WTC11 (cell line): ENCODE measurements at regions not wholly inside any gene's neighbourhood (a gene's known extent, or its start where the extent isn't known, plus 50 kb on each side); places are given as distances from the start of the nearest gene placed in this dataset.

Experiments
- ATF3 ChIP-seq: sonication (generic); formaldehyde crosslinking; conservative IDR thresholded peaks from 2 replicates; pipeline ENCODE4 v1.8.1; 2022; ENCODE audit warnings: mild to moderate bottlenecking, missing genetic modification reagents
- CTCF ChIP-seq: fragments of 200-600 bp; IDR thresholded peaks from 2 replicates; pipeline ENCODE4 v1.8.0; 2022; ENCODE audit warnings: antibody characterized with exemption
- SP1 ChIP-seq: sonication (generic); formaldehyde crosslinking; conservative IDR thresholded peaks from 2 replicates; pipeline ENCODE4 v1.8.1; 2022; ENCODE audit warnings: missing genetic modification reagents

- TF ChIP-seq CTCF (no peak), SP1 (CRISPR knock-in tag) (no peak), ATF3 (CRISPR knock-in tag) (no peak)
Measured at GRCh38 chr12:130054803-130055202, 107.5 kb upstream of the FZD10 start.
